ENCODE measurements at regions not wholly inside any gene's neighbourhood (a gene's known extent, or its start where the extent isn't known, plus 50 kb on each side); places are given as distances from the start of the nearest gene placed in this dataset.
"Not testable (repeated sequence)": the region's sequence is repeated elsewhere in the genome, so short reads cannot be mapped to it uniquely, and the experiment has no call there.

- no peak for DNase-seq (ENCODE audit: low spot score)
- no peak overlapping the region for H3K4me3 Mint-ChIP-seq (ENCODE audit: unreplicated experiment)
Measured at GRCh38 chr13:58946274-58946673, 1217.5 kb downstream of the DIAPH3 start.

GRCh38 chr13:58949646-58950045, 1214.1 kb downstream of the DIAPH3 start:
- H3K4me1 Mint-ChIP-seq (ENCODE audit: low read depth), result peaks cover 8% of the 10 kb centered on the region
- no peak overlapping the region for H3K4me3 Mint-ChIP-seq (ENCODE audit: unreplicated experiment)
- H3K9me3 Mint-ChIP-seq (ENCODE audit: low read depth), result peaks cover 17% of the 10 kb centered on the region
- H3K36me3 Mint-ChIP-seq (ENCODE audit: low read depth), result no peaks in the 10 kb centered on the region
- no peak overlapping the region for H3K27ac Mint-ChIP-seq (ENCODE audit: unreplicated experiment)
- no peaks in the 10 kb centered on the region for H3K27me3 Mint-ChIP-seq (ENCODE audit: low read depth)
- no peak for DNase-seq (ENCODE audit: low spot score)
- no peak for TF ChIP-seq CTCF (IDR thresholded peaks at IDR 0.05)

More at GRCh38 chr13:58946274-58946673, 1217.5 kb downstream of the DIAPH3 start:
- Mint-ChIP-seq H3K27ac (ENCODE audit: unreplicated experiment) (no peak overlapping the region), H3K36me3 (ENCODE audit: low read depth) (no peaks in the 10 kb centered on the region), H3K4me1 (ENCODE audit: low read depth) (peaks cover 3% of the 10 kb centered on the region), H3K27me3 (ENCODE audit: low read depth) (no peaks in the 10 kb centered on the region), H3K9me3 (ENCODE audit: low read depth) (peaks cover 20% of the 10 kb centered on the region)
- TF ChIP-seq CTCF (IDR thresholded peaks at IDR 0.05), result no peak

GRCh38 chr13:58950911-58951310, 1212.8 kb downstream of the DIAPH3 start:
- peaks cover 17% of the 10 kb centered on the region for H3K9me3 Mint-ChIP-seq (ENCODE audit: low read depth)
- H3K27me3 Mint-ChIP-seq (ENCODE audit: low read depth), result no peaks in the 10 kb centered on the region
- H3K27ac Mint-ChIP-seq (ENCODE audit: unreplicated experiment), result no peak overlapping the region
- peaks cover 8% of the 10 kb centered on the region for H3K4me1 Mint-ChIP-seq (ENCODE audit: low read depth)
- H3K4me3 Mint-ChIP-seq (ENCODE audit: unreplicated experiment), result no peak overlapping the region
- TF ChIP-seq CTCF (IDR thresholded peaks at IDR 0.05), result no peak
- no peak for DNase-seq (ENCODE audit: low spot score)
- H3K36me3 Mint-ChIP-seq (ENCODE audit: low read depth), result no peaks in the 10 kb centered on the region

DNA sequence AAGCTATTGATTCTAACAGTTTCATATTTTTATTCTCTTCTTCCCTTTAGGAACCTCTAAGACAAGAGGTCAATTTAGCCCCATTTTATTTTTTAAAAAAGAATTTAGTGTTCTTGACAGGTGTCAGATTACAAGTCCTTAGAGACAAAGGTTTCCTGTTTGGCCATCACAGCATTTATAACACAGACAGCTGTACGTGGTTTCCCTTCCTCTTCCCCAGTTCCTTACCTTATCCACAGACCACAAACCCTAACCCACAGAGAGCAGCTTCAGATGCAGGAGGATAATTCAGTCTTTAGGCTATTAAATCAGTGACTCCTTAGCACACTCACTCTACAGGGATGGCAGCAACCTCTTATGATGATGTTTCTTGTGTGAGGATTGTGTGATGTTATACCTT, 1210.1 kb downstream of the DIAPH3 start:
- H3K4me1 Mint-ChIP-seq (ENCODE audit: low read depth), result peaks cover 5% of the 10 kb centered on the region
- H3K36me3 Mint-ChIP-seq (ENCODE audit: low read depth), result no peaks in the 10 kb centered on the region
- DNase-seq (ENCODE audit: low spot score), result no peak
- no peak overlapping the region for H3K4me3 Mint-ChIP-seq (ENCODE audit: unreplicated experiment)
- TF ChIP-seq CTCF (IDR thresholded peaks at IDR 0.05), result no peak
- no peak overlapping the region for H3K27ac Mint-ChIP-seq (ENCODE audit: unreplicated experiment)
- H3K9me3 Mint-ChIP-seq (ENCODE audit: low read depth), result peaks cover 17% of the 10 kb centered on the region
- H3K27me3 Mint-ChIP-seq (ENCODE audit: low read depth), result no peaks in the 10 kb centered on the region

DNA sequence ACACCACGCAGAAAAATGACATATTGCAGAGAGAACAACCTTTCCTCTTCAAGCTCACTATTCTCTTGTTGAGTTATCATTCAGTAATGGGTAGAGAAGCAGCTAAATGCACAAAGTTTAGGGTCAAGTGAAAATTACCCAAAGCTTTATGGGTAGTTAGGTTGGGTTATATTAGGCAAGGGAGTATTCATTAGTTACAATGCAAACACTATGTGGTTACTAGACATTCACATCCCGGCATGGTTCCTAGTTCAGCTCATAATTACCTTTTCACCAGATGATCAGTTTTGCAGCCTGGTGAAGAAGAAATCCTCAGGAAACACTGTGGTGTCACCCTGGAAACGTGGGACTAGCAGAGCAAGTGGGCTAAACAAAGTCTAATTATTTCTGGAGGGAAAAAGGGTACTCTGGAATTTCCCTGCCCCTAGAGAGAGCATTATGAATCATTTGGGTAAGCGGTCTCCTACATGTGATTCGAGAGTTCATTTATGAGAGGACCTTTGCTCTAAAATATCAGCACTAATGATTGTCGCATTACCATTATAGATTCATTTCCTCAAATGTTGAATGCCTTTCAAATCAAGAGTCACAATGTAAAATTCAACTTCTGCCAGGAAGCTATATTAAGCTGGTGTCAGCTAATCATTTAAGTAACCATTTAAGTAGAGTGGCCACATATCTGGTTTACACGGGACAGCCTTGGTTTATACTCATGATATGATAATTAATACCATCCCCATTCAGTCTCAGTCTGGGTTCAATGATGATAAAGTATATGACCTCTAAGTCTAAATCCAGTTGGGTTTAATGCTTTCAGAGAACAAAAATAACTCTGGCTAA, 1208.0 kb downstream of the DIAPH3 start:
- no peaks in the 10 kb centered on the region for H3K36me3 Mint-ChIP-seq (ENCODE audit: low read depth)
- DNase-seq (ENCODE audit: low spot score), result no peak
- no peaks in the 10 kb centered on the region for H3K27me3 Mint-ChIP-seq (ENCODE audit: low read depth)
- H3K27ac Mint-ChIP-seq (ENCODE audit: unreplicated experiment), result no peak overlapping the region
- peaks cover 5% of the 10 kb centered on the region for H3K4me1 Mint-ChIP-seq (ENCODE audit: low read depth)
- H3K4me3 Mint-ChIP-seq (ENCODE audit: unreplicated experiment), result no peak overlapping the region
- H3K9me3 Mint-ChIP-seq (ENCODE audit: low read depth), result peaks cover 2% of the 10 kb centered on the region
- TF ChIP-seq CTCF (IDR thresholded peaks at IDR 0.05), result no peak

DNA sequence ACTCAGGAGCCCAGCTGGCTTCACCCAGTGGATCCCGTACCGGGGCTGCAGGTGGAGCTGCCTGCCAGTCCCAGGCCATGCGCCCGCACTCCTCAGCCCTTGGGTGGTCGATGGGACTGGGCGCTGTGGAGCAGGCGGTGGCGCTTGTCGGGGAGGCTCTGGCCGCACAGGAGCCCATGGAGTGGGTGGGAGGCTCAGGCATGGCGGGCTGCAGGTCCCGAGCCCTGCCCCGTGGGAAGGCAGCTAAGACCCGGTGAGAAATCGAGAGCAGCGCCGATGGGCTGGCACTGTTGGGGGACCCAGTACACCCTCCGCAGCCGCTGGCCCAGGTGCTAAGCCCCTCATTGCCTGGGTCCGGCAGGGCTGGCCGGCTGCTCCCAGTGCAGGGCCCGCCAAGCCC, 1205.6 kb downstream of the DIAPH3 start:
- H3K4me1 Mint-ChIP-seq (ENCODE audit: low read depth); H3K36me3 Mint-ChIP-seq (ENCODE audit: low read depth); H3K27ac Mint-ChIP-seq (ENCODE audit: unreplicated experiment); H3K4me3 Mint-ChIP-seq (ENCODE audit: unreplicated experiment); H3K9me3 Mint-ChIP-seq (ENCODE audit: low read depth); DNase-seq (ENCODE audit: low spot score); H3K27me3 Mint-ChIP-seq (ENCODE audit: low read depth): not testable (repeated sequence)
